ENCODE measurements at regions not wholly inside any gene's neighbourhood (a gene's known extent, or its start where the extent isn't known, plus 50 kb on each side); places are given as distances from the start of the nearest gene placed in this dataset.

- H2AFZ ChIP-seq: no peak overlapping the region
- no peak overlapping the region for H3K4me3 ChIP-seq (ENCODE audit: low read depth, low read length)
- H3K9ac ChIP-seq: no peak overlapping the region
- H3K9me3 ChIP-seq (ENCODE audit: control insufficient read depth, low read length): no peaks in the 10 kb centered on the region
- TF ChIP-seq CTCF (IDR thresholded peaks at IDR 0.05): no peak
- no peaks in the 10 kb centered on the region for H3K36me3 ChIP-seq (ENCODE audit: control insufficient read depth, insufficient read depth, low read length)
- H3K79me2 ChIP-seq: no peaks in the 10 kb centered on the region
- no peak overlapping the region for H3K27ac ChIP-seq
- no peaks in the 10 kb centered on the region for H3K4me1 ChIP-seq
- H3K4me2 ChIP-seq (ENCODE audit: low read length): no peak overlapping the region
- no peaks in the 10 kb centered on the region for H3K27me3 ChIP-seq (ENCODE audit: control insufficient read depth, insufficient read depth, low read length)
Observed at GRCh38 chr11:43212279-43212678, 99.5 kb upstream of the API5 start.

GRCh38 chr11:43214471-43214870, 97.3 kb upstream of the API5 start:
- no peaks in the 10 kb centered on the region for H3K79me2 ChIP-seq

GRCh38 chr11:43217849-43218248, 93.9 kb upstream of the API5 start:
- no peak for TF ChIP-seq CTCF (IDR thresholded peaks at IDR 0.05)
- no peak overlapping the region for H3K4me2 ChIP-seq (ENCODE audit: low read length)
- no peaks in the 10 kb centered on the region for H3K9me3 ChIP-seq (ENCODE audit: control insufficient read depth, low read length)
- H3K27ac ChIP-seq: no peak overlapping the region
- no peak overlapping the region for H3K9ac ChIP-seq
- no peaks in the 10 kb centered on the region for H3K27me3 ChIP-seq (ENCODE audit: control insufficient read depth, insufficient read depth, low read length)
- no peak overlapping the region for H3K4me3 ChIP-seq (ENCODE audit: low read depth, low read length)
- no peaks in the 10 kb centered on the region for H3K4me1 ChIP-seq
- H2AFZ ChIP-seq: no peak overlapping the region
- H3K79me2 ChIP-seq: no peaks in the 10 kb centered on the region
- H3K36me3 ChIP-seq (ENCODE audit: control insufficient read depth, insufficient read depth, low read length): no peaks in the 10 kb centered on the region

More at GRCh38 chr11:43214471-43214870, 97.3 kb upstream of the API5 start:
- Histone ChIP-seq H3K4me2 (ENCODE audit: low read length) (no peak overlapping the region), H2AFZ (no peak overlapping the region), H3K27ac (no peak overlapping the region), H3K36me3 (ENCODE audit: control insufficient read depth, insufficient read depth, low read length) (no peaks in the 10 kb centered on the region), H3K9me3 (ENCODE audit: control insufficient read depth, low read length) (no peaks in the 10 kb centered on the region), H3K4me1 (no peaks in the 10 kb centered on the region), H3K4me3 (ENCODE audit: low read depth, low read length) (no peak overlapping the region), H3K9ac (no peak overlapping the region), H3K27me3 (ENCODE audit: control insufficient read depth, insufficient read depth, low read length) (no peaks in the 10 kb centered on the region)
- no peak for TF ChIP-seq CTCF (IDR thresholded peaks at IDR 0.05)

GRCh38 chr11:43222215-43222614, 89.6 kb upstream of the API5 start:
- TF ChIP-seq CTCF (IDR thresholded peaks at IDR 0.05): no peak
- Histone ChIP-seq H2AFZ (no peak overlapping the region), H3K4me3 (ENCODE audit: low read depth, low read length) (no peak overlapping the region), H3K36me3 (ENCODE audit: control insufficient read depth, insufficient read depth, low read length) (no peaks in the 10 kb centered on the region), H3K9ac (no peak overlapping the region), H3K9me3 (ENCODE audit: control insufficient read depth, low read length) (no peaks in the 10 kb centered on the region), H3K27ac (no peak overlapping the region), H3K4me1 (no peaks in the 10 kb centered on the region), H3K4me2 (ENCODE audit: low read length) (no peak overlapping the region), H3K27me3 (ENCODE audit: control insufficient read depth, insufficient read depth, low read length) (no peaks in the 10 kb centered on the region), H3K79me2 (no peaks in the 10 kb centered on the region)

GRCh38 chr11:43223026-43223425, 88.8 kb upstream of the API5 start:
- Histone ChIP-seq H3K27ac (no peak overlapping the region), H3K4me1 (no peaks in the 10 kb centered on the region), H3K4me3 (ENCODE audit: low read depth, low read length) (no peak overlapping the region), H3K9ac (no peak overlapping the region), H3K36me3 (ENCODE audit: control insufficient read depth, insufficient read depth, low read length) (no peaks in the 10 kb centered on the region), H3K79me2 (no peaks in the 10 kb centered on the region), H3K4me2 (ENCODE audit: low read length) (no peak overlapping the region), H2AFZ (no peak overlapping the region), H3K9me3 (ENCODE audit: control insufficient read depth, low read length) (no peaks in the 10 kb centered on the region), H3K27me3 (ENCODE audit: control insufficient read depth, insufficient read depth, low read length) (no peaks in the 10 kb centered on the region)
- no peak for TF ChIP-seq CTCF (IDR thresholded peaks at IDR 0.05)

Data from parathyroid adenoma (tissue), 2 donors.